CD4-positive, alpha-beta memory T cell (primary cell): ENCODE measurements at regions not wholly inside any gene's neighbourhood (a gene's known extent, or its start where the extent isn't known, plus 50 kb on each side); places are given as distances from the start of the nearest gene placed in this dataset.

Source experiments
- CTCF ChIA-PET: fragments of 350-600 bp; sonication (Branson Sonifier 250); formaldehyde crosslinking; loops from one replicate; lab custom pipeline; 2021; ENCODE audit warnings: inconsistent platforms; ENCODE audit not compliant: partially characterized antibody; lab: Charles Lee
- POLR2A ChIA-PET: fragments of 350-600 bp; sonication (Branson Sonifier 250); formaldehyde crosslinking; loops from one replicate; lab custom pipeline; 2021; ENCODE audit not compliant: partially characterized antibody; lab: Charles Lee
- DNase-seq, 5 donors: peaks; one replicate each; pipeline versions ENCODE4 v3.0.0 to v3.0.0-alpha.2; 2020 to 2022; ENCODE audit warnings: mixed read lengths in 1 of 5
- H3K27ac ChIP-seq: one replicate; pipeline ENCODE4 v1.7.0; 2013; ENCODE audit warnings: low read depth, low read length
- H3K27me3 ChIP-seq: 2 replicates; pipeline ENCODE4 v1.7.0; 2013; ENCODE audit warnings: mild to moderate bottlenecking, low read length, moderate library complexity; ENCODE audit not compliant: insufficient read depth
- H3K36me3 ChIP-seq: 2 replicates; pipeline ENCODE4 v1.7.0; 2013; ENCODE audit warnings: mild to moderate bottlenecking, low read length, moderate library complexity; ENCODE audit not compliant: insufficient read depth
- H3K4me1 ChIP-seq: 2 replicates; pipeline ENCODE4 v1.7.0; 2013; ENCODE audit warnings: mild to moderate bottlenecking, low read length, moderate library complexity; ENCODE audit not compliant: insufficient read depth
- H3K4me3 ChIP-seq, 2 donors: one replicate each; pipeline ENCODE4 v1.7.0; 2013; ENCODE audit warnings: low read length in 2 of 2, mild to moderate bottlenecking in 1 of 2
- H3K9me3 ChIP-seq, 2 donors: one replicate each; pipeline ENCODE4 v1.7.0; 2013; ENCODE audit warnings: low read length in 2 of 2, control low read depth in 1 of 2; ENCODE audit not compliant: control insufficient read depth in 1 of 2
- H3K27ac Mint-ChIP-seq, 7 donors: one replicate each; pipeline ENCODE4 v1.8.0; 2020 to 2021; ENCODE audit warnings: mixed read lengths in 7 of 7, mild to moderate bottlenecking in 6 of 7, inconsistent platforms in 3 of 7, moderate library complexity in 3 of 7
- H3K27me3 Mint-ChIP-seq, 2 donors: one replicate each; pipeline ENCODE4 v1.8.0; 2020 to 2021; ENCODE audit warnings: mixed read lengths in 2 of 2
- H3K36me3 Mint-ChIP-seq, 2 donors: one replicate each; pipeline ENCODE4 v1.8.0; 2020 to 2021; ENCODE audit warnings: mixed read lengths in 2 of 2, inconsistent platforms in 1 of 2, mild to moderate bottlenecking in 1 of 2
- H3K4me1 Mint-ChIP-seq, 4 donors: one replicate each; pipeline ENCODE4 v1.8.0; 2020 to 2021; ENCODE audit warnings: mixed read lengths in 4 of 4, mild to moderate bottlenecking in 1 of 4
- H3K4me3 Mint-ChIP-seq, 8 donors: one replicate each; pipeline ENCODE4 v1.8.0; 2020 to 2021; ENCODE audit warnings: mixed read lengths in 8 of 8, mild to moderate bottlenecking in 7 of 8, moderate library complexity in 6 of 8, inconsistent platforms in 3 of 8
- H3K9me3 Mint-ChIP-seq, 8 donors: one replicate each; pipeline ENCODE4 v1.8.0; 2020 to 2021; ENCODE audit warnings: mixed read lengths in 8 of 8, mild to moderate bottlenecking in 5 of 8, inconsistent platforms in 3 of 8, moderate library complexity in 1 of 8
- intact Hi-C: fragments of 100-400 bp; cut with micrococcal nuclease; formaldehyde crosslinking; loops from one replicate; pipeline ENCODE4 v1.15.1; 2023

- intact Hi-C loops = no loop called here
- Mint-ChIP-seq H3K36me3 (no peaks in the 10 kb centered on the region), H3K4me3 (no peak overlapping the region), H3K4me1 (no peaks in the 10 kb centered on the region), H3K9me3 (peaks cover 0 to 3% (median 0%) of the 10 kb centered on the region in 8 donors), H3K27ac (no peak overlapping the region), H3K27me3 (peaks cover 16 to 31% of the 10 kb centered on the region in 2 donors)
- POLR2A ChIA-PET = no interaction called here
- H3K4me1 ChIP-seq = no peaks in the 10 kb centered on the region
- H3K27me3 ChIP-seq = no peaks in the 10 kb centered on the region
- CTCF ChIA-PET = no interaction called here
- no peaks in the 10 kb centered on the region for H3K9me3 ChIP-seq
- no peak overlapping the region for H3K4me3 ChIP-seq
- no peak for DNase-seq
- no peak overlapping the region for H3K27ac ChIP-seq
- H3K36me3 ChIP-seq = no peaks in the 10 kb centered on the region
These were observed 74.3 kb upstream of the FICD start for GRCh38 chr12:108440736-108441135.

GRCh38 chr12:108438667-108439066 lies 76.4 kb upstream of the FICD start:
- H3K9me3 Mint-ChIP-seq = peaks cover 0 to 3% (median 0%) of the 10 kb centered on the region in 8 donors
- Histone ChIP-seq H3K36me3 (no peaks in the 10 kb centered on the region), H3K9me3 (no peaks in the 10 kb centered on the region), H3K27me3 (no peaks in the 10 kb centered on the region), H3K4me1 (no peaks in the 10 kb centered on the region), H3K4me3 (no peak overlapping the region), H3K27ac (no peak overlapping the region)
- ChIA-PET POLR2A (no interaction called here), CTCF (no interaction called here)
- peaks cover 13 to 27% of the 10 kb centered on the region in 2 donors for H3K27me3 Mint-ChIP-seq
- no peak overlapping the region for H3K27ac Mint-ChIP-seq
- H3K36me3 Mint-ChIP-seq = no peaks in the 10 kb centered on the region
- H3K4me3 Mint-ChIP-seq = no peak overlapping the region
- no peak for DNase-seq
- no peaks in the 10 kb centered on the region for H3K4me1 Mint-ChIP-seq
- intact Hi-C loops = no loop called here

- H3K27ac Mint-ChIP-seq = no peak overlapping the region
These were observed 82.5 kb upstream of the FICD start for GRCh38 chr12:108432423-108433121.

GRCh38 chr12:108430926-108431325 lies 84.2 kb upstream of the FICD start:
- POLR2A ChIA-PET = no interaction called here
- Histone ChIP-seq H3K4me3 (no peak overlapping the region), H3K36me3 (no peaks in the 10 kb centered on the region), H3K9me3 (no peaks in the 10 kb centered on the region), H3K27me3 (no peaks in the 10 kb centered on the region), H3K27ac (no peak overlapping the region), H3K4me1 (no peaks in the 10 kb centered on the region)
- no peak overlapping the region for H3K4me3 Mint-ChIP-seq
- H3K9me3 Mint-ChIP-seq = no peaks in the 10 kb centered on the region
- no peaks in the 10 kb centered on the region for H3K36me3 Mint-ChIP-seq
- intact Hi-C loops = no loop called here
- CTCF ChIA-PET = no interaction called here
- DNase-seq = no peak
- H3K27ac Mint-ChIP-seq = no peak overlapping the region
- H3K27me3 Mint-ChIP-seq = peaks cover 4 to 18% of the 10 kb centered on the region in 2 donors
- no peaks in the 10 kb centered on the region for H3K4me1 Mint-ChIP-seq

More at GRCh38 chr12:108432423-108433121, 82.5 kb upstream of the FICD start:
- intact Hi-C loops = no loop called here
- Mint-ChIP-seq H3K27me3 (peaks cover 3 to 16% of the 10 kb centered on the region in 2 donors), H3K9me3 (no peaks in the 10 kb centered on the region), H3K4me1 (no peaks in the 10 kb centered on the region), H3K4me3 (no peak overlapping the region), H3K36me3 (no peaks in the 10 kb centered on the region)
- Histone ChIP-seq H3K36me3 (no peaks in the 10 kb centered on the region), H3K27me3 (no peaks in the 10 kb centered on the region), H3K4me3 (no peak overlapping the region), H3K27ac (no peak overlapping the region), H3K9me3 (no peaks in the 10 kb centered on the region), H3K4me1 (no peaks in the 10 kb centered on the region)
- ChIA-PET POLR2A (no interaction called here), CTCF (no interaction called here)
- no peak for DNase-seq

- Histone ChIP-seq H3K9me3 (no peaks in the 10 kb centered on the region), H3K27me3 (no peaks in the 10 kb centered on the region), H3K4me3 (no peak overlapping the region), H3K4me1 (no peaks in the 10 kb centered on the region), H3K36me3 (no peaks in the 10 kb centered on the region), H3K27ac (no peak overlapping the region)
- H3K27me3 Mint-ChIP-seq = peaks cover 3 to 20% of the 10 kb centered on the region in 2 donors
- H3K4me3 Mint-ChIP-seq = no peak overlapping the region
- H3K27ac Mint-ChIP-seq = no peak overlapping the region
- H3K36me3 Mint-ChIP-seq = no peaks in the 10 kb centered on the region
- intact Hi-C loops = no loop called here
- no peaks in the 10 kb centered on the region for H3K4me1 Mint-ChIP-seq
- ChIA-PET POLR2A (no interaction called here), CTCF (no interaction called here)
- no peaks in the 10 kb centered on the region for H3K9me3 Mint-ChIP-seq
- DNase-seq = no peak
These were observed 84.8 kb upstream of the FICD start for GRCh38 chr12:108430245-108430644.

GRCh38 chr12:108425238-108425795 lies 86.2 kb upstream of the CMKLR1 start:
- no peak overlapping the region for H3K4me3 Mint-ChIP-seq
- H3K4me1 ChIP-seq = no peaks in the 10 kb centered on the region
- peaks cover 0 to under 1% (median 0%) of the 10 kb centered on the region in 8 donors for H3K9me3 Mint-ChIP-seq
- no peaks in the 10 kb centered on the region for H3K4me1 Mint-ChIP-seq
- no peak overlapping the region for H3K4me3 ChIP-seq
- CTCF ChIA-PET = no interaction called here
- H3K27ac Mint-ChIP-seq = no peak overlapping the region
- H3K27me3 ChIP-seq = no peaks in the 10 kb centered on the region
- no peaks in the 10 kb centered on the region for H3K36me3 ChIP-seq
- intact Hi-C loops = no loop called here
- no peaks in the 10 kb centered on the region for H3K9me3 ChIP-seq
- peaks cover 6 to 19% of the 10 kb centered on the region in 2 donors for H3K27me3 Mint-ChIP-seq
- no peaks in the 10 kb centered on the region for H3K36me3 Mint-ChIP-seq
- H3K27ac ChIP-seq = no peak overlapping the region
- DNase-seq = no peak
- POLR2A ChIA-PET = no interaction called here

- no peaks in the 10 kb centered on the region for H3K4me1 ChIP-seq
- no peaks in the 10 kb centered on the region for H3K27me3 ChIP-seq
- Mint-ChIP-seq H3K9me3 (peaks cover 0 to 5% (median 0%) of the 10 kb centered on the region in 8 donors), H3K27ac (no peak overlapping the region), H3K27me3 (peaks cover 6 to 19% of the 10 kb centered on the region in 2 donors), H3K4me1 (no peaks in the 10 kb centered on the region), H3K36me3 (no peaks in the 10 kb centered on the region), H3K4me3 (no peak overlapping the region)
- no peaks in the 10 kb centered on the region for H3K9me3 ChIP-seq
- intact Hi-C loops = no loop called here
- no peak for DNase-seq
- no peak overlapping the region for H3K27ac ChIP-seq
- no peaks in the 10 kb centered on the region for H3K36me3 ChIP-seq
- CTCF ChIA-PET = no interaction called here
- POLR2A ChIA-PET = no interaction called here
- H3K4me3 ChIP-seq = no peak overlapping the region
These were observed 85.7 kb upstream of the CMKLR1 start for GRCh38 chr12:108424816-108425215.
